GM21576 (cell line): ENCODE measurements at regions not wholly inside any gene's neighbourhood (a gene's known extent, or its start where the extent isn't known, plus 50 kb on each side); places are given as distances from the start of the nearest gene placed in this dataset.
"Not testable (repeated sequence)": the region's sequence is repeated elsewhere in the genome, so short reads cannot be mapped to it uniquely, and the experiment has no call there.

Source experiments
- ATAC-seq: cut with Tn5 transposase; IDR thresholded peaks from one replicate; pipeline ENCODE4 v1.9.1; 2021; ENCODE audit warnings: mild to moderate bottlenecking, moderate library complexity; ENCODE audit not compliant: unreplicated experiment

DNA sequence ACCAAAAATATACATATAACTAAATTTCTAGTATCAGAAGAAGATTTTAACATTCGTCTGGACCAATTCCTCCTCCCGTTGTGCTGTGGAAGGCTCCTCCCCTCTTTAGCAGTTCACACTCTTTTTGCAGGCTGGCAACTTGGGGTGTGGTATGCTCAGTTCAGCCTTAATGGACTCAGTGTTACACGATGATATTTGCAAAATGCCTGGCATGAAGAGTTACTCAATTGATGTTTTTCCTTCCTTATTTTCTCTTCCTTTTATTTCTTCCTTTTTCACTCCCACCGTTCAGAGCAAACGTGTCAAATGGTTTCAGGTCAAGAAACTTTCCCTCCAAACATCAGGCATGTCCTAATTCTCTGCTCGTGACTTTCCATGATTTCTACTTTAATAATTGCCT lies 248.3 kb downstream of the PHF14 start:
- ATAC-seq: no peak

DNA sequence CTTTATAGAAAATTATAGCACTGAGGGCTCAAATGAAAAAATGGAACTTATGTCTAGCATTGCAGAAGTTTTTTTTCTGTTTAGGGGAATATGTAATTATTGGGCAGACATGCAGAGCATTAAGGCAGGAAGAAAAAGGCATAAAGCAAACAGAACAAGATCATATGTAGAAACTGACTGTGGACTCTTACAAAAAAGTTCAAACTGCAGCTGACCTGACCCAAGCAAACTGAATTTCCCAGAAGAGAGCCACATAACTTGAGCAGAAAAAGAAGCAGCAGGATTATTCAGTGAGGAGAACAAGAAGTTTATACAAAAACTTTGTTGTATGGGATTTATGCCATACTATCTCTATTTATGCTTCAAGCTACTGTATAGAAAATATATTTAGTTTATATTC lies 250.9 kb downstream of the PHF14 start:
- no peak for ATAC-seq

DNA sequence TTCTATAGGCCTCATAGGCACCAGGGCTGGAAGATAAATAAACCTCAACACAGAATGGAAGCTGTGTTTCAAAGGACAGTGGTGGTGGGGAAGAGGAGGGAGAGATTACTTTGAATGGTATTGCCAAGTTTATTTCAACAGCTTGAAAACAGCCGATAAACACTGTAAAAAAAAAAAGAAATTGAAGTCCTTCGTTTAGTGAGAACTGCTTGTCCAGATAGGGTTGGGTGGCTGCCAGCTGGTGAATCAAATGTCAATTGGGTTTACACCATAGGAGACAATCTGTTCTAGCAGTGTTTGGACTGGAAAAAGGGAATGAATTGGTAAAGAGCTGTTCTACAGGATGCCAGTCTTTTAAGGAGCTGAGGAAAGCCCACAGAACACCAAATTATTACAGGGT lies 254.8 kb downstream of the PHF14 start:
- no peak for ATAC-seq

DNA sequence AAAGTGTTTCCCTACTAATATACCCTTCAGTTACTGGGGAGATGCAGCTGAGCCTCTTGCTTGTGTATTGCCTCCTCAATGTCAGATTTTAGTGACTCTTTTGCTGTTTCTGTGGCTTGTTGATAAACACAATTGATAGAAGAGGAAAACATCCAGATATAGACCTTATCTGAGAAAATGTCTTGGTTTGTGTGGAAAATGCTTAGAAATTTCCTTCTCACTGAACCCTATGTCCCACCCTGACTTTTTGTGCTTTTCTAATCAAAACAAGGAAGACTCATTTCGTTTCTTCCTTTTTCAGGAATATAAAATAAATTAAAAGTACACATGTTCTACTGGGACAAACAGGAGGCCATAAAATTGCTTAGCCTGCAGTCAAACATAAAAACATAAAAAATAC lies 257.5 kb downstream of the PHF14 start:
- no peak for ATAC-seq

DNA sequence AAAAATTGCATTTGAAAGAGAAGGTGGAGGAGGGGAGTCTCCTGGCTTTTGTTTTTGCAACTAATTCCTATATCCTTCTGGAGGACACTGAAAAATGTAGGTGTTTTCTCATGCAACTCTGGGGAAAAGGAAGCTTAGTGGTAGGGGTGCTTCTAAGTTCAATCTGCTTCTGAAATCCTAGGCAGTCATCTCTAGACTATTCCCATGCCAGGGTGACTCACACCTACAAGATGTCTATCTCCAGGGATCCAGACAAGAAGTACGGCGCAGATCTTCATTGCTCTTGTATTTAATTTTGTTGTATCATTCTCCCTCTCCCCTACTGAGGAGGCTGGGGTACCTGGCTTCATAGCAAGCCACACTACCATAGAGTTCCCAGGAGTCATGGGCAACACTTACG lies 258.8 kb downstream of the PHF14 start:
- no peak for ATAC-seq

DNA sequence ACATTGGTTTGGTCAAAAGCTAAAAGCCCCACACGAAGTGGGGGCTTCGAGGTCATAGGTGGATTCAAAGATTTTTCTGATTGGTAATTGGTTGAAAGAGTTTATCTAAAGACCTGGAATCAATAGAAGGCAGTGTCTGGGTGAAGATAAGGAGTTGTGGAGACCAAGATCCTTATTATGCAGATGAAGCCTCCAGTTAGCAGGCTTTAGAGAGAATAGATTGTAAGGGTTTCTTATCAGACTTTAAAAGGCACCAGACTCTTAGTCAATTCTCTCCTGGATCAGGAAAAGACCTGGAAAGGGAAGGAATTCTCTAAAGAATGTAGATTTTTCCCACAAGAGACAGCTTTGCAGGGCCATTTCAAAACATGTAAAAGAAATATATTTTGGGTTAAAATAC lies 260.2 kb downstream of the PHF14 start:
- ATAC-seq: no peak

DNA sequence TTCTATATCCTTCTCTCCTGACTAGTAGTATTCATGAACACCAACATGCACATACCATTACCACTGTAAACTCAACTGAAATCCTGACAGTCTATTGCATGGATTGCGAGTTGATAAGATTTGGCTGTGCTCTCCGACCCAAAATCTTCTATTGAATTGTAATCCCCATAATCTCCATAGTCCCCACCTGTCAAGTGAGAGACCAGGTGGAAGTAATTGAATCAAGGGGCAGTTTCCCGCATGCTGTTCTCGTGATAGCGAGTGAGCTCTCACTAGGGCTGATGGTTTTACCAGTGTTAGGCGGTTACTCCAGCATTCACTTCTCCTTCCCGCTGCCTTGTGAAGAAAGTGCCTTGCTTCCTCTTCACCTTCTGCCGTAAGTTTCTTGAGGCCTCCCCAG lies 261.8 kb downstream of the PHF14 start:
- ATAC-seq: no peak

DNA sequence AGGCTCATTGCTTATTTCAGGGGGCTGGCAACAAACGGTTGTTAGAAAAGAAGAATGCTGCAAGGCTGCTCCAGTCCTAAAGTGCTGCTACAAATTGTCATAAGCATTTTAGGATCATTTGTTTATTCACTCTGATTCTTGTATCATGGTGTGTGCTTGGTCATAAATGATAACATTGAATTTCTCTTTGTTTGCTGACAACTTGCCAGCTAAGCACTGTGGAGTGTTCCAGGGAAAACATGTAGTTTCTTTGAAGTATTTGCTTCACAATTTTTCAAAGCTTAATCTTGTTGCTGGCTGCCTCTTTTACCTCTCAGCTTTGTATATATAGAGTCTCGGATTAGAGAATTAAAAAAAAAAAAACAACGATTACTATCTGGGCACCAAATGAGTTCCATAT lies 263.0 kb downstream of the PHF14 start:
- ATAC-seq: no peak

DNA sequence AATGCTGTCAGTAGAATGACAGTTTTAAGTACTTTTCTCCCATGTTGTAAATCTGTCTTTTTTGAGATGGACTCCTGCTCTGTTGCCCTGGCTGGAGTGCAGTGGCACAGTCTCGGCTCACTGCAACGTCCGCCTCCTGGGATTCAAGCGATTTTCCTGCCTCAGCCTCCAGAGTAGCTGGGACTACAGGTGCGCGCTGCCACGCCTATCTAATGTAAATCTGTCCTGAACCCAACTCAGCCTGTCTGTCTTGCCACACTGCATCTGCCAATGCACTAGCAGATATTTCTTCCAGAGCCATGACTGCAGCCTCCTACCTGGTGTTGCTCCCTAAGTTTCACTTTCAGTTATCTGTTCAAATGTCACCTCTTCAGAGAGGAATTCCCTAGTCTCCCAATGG lies 264.1 kb downstream of the PHF14 start:
- ATAC-seq: no peak

DNA sequence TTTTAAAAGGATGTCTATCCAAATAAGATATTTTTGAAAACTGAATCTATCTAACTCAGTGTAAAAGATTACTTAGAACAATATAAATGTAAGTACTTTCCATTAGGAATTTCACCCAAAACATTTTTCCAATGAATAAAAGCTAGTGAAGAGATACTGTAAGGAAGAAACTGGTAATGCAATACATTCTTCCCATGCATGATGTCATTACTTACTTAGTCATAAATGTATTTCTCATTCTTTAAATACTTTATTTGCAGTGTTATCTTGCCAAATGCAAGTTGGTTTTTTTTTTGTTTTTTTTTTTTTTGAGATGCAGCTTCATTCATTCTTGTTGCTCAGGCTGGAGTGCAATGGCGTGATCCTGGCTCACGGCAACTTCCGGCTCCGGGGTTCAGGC lies 265.6 kb downstream of the PHF14 start:
- no peak for ATAC-seq

DNA sequence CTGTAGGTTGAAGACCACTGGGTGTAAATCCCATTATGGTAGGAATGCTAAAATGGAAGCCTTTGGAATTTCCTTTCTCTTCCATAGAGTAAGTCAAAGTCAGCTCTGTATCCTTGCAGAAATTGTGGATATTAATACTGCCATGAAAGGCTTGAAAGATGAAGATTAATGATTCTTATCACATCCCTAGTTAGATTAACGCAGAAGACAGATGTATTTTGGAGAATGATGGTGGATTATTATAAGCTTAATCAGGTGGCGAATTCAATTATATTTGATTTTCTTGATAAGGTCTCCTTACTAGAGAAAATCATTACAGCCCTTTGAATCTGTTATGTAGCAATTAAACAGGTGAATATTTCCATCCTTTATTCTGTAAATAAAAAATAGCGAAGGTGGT lies 270.1 kb downstream of the PHF14 start:
- no peak for ATAC-seq

DNA sequence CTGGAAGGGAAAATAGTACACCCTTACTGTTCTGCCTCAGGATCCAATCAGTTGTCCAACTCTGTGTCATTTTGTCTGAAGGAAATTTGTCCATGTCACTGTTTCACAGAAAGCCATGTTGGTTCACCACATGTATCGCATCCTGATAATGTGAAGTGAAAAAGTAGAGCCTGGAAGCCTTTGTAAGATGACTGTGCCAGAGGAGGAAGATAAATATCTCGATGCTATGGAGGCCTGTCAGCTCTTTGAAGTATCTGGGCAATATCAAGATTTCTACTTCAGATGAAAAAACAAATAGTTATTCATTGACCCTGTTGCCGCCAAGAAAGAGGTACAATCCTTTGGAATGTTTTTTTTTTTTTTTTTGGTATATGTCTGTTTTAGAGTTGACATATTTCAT lies 270.5 kb downstream of the PHF14 start:
- no peak for ATAC-seq

DNA sequence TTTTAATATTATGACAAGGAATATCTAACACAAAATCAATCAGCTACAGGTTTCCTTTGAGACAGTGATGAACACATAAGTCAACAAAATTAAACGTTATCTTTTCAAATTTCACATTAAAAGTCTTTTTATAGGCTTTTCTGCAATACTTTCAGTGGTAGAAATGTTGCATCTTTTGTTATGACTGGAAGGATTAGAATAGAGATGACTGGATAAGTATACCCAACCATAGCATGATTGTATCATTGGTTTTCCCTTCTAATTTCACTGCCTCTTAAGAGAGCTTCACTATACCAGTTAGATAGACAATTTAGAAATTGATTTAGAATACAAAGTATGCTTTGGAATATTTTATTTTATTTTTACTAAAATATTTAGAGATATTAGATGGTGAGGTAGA lies 273.9 kb downstream of the PHF14 start:
- ATAC-seq: no peak

DNA sequence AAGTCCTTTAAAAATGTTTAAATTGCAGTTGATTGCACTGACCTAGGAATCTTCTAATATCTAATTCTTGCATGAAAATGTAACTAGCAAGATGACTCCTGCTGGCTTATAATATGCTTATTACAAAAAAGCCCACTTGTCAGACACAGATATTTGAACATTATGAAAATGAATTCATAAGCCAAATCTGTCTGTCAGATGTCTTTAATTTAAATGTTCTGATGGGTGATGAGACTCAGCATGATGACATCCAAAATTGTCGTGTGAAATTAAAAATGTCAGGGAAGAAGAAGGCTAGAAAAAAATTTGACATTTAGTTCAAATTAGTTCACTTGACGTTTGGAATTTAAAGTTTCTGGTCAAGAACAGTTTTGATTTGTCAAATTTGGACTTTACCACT lies 277.8 kb downstream of the PHF14 start:
- no peak for ATAC-seq

DNA sequence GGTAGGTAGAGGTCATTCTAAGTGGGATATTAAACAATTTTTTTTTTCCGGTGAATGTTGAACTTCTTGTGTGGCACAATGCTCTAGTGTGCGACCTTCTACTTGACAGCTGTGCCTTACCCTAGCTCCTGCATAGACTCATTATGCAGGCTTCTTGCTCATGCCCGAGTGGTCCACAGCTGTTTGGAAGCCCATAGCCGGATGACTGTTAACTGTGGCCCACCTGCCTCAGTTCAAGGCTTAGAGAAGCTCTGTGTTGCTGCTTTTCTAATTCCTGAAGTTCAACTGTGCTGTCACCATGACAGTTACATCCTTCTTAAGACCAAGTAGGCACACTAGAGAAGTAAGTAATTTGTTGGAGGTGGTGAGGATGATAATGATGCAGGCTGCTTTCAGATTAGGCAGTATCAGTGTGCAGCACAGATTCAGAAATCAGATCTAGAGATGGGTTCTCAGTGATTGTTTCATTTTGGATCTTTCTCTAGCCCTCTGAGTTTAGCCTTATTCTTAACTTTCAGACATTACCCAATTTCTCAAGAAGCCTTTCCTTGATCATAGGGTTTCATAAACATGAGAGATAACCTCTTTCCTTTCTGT lies 278.4 kb downstream of the PHF14 start:
- no peak for ATAC-seq

DNA sequence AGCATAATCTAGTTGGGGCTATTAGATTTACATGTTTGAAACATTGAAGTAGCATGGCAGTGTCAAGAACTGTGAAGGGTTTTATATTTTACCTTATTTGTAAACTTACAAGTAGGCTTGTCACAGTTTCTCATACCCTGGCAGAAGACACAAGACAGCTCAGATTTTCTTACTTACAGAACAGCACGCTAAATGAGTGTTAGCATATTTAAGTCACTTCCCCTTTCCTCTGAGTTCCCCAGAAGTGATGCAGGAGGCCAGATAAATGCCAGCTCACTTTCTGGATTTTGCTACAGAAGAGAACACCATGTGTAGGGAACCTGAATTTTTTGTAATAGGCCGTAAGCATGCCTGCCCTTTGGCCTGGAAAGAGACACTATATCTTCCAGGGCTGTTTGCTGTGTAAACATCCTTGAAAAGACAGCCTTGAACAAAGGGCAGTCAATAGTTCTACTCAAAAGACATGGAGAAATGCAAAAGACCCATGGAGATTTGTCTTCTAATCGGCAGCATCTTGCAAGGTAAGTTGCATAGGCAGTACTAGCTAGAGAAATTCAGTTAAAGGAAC lies 279.1 kb downstream of the PHF14 start:
- no peak for ATAC-seq

DNA sequence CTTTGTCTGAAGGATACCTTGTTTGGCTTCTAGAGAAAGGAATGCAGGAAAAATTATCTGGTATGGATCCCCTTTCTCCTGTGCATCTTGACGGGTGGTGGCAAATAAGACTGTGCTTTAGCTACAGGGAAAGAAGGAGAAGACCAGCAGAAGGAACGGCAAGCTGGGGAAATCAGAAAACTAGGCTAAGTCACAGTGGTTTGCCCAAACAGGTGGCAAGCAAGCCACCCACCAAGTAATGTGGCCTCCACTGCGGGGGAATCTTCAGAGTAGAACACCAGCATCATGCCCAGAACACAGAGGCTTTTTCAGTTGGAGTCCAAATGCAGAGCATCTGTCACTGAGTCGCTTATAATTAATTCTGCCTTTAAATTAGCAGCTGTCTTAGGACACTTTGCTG lies 282.8 kb downstream of the PHF14 start:
- no peak for ATAC-seq

DNA sequence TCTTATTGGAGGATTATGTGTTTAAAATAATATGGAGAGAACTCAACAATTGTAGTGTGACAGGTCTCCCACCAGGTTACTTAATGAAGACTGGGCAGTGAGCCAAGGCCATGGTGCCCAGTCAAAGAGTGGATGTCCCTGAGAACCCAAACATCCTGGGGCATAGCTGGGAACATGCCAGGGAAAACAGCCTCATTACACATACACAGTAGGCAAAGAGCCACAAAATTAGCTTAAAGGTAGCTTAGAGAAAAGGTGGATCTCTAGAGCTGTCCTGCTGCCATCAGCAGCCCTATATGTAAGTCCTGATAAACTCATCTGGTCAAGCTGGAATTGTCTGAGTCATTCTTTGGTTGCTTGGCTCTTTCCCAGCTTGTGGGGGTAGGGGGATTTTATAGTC lies 287.8 kb downstream of the PHF14 start:
- no peak for ATAC-seq

DNA sequence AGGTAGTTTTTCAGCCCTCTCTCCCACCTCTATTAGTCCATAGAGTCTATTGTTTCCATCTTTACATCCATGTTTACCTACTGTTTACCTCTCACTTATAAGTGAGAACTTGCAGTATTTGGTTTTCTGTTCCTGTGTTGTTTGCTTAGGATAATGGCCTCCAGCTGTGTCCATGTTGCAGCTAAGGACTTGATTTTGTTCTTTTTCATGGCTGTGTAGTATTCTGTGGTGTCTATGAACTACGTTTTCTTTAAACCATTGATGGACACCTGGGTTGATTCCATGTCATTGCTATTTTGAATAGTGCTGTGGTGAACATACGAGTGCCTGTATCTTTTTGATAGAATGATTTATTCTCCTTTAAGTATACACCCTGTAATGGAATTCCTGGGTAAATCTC lies 292.4 kb downstream of the PHF14 start:
- ATAC-seq: no peak

DNA sequence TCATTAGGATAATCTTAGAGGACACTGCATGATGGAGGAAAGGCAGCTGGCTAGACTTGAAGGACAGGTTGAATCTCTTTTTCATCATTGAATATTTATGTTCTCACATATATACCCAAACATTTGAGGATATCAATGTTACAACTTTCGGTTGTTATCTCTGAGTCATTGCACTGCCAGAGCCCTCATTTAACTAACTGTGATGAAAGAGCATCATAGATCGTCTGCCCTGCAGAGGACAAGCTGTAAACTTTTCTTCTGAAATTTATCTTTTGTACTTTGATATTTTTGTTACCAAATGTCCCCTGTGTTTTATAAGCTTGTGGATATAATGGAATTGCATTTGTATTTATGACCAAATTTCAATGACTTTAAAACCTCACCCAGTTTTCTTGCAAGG lies 298.7 kb downstream of the PHF14 start:
- no peak for ATAC-seq

DNA sequence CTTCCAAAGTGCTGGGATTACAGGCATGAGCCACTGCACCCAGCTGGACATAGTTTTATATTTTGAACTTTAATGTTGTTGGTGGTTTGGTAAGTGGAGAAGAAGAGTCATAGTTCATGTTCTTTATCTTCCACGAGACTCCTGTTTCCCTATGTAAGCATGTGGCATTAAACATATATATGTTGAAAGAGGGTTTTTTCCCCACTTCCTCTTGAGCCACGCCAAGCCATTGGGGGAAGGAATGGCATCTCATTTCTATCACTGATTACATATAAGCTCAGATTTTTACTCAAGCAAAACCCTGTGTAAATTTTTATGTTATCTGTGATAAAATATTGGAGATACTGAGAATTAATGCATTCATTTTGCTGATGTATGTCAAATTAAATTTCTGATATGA lies 300.4 kb downstream of the PHF14 start:
- no peak for ATAC-seq

DNA sequence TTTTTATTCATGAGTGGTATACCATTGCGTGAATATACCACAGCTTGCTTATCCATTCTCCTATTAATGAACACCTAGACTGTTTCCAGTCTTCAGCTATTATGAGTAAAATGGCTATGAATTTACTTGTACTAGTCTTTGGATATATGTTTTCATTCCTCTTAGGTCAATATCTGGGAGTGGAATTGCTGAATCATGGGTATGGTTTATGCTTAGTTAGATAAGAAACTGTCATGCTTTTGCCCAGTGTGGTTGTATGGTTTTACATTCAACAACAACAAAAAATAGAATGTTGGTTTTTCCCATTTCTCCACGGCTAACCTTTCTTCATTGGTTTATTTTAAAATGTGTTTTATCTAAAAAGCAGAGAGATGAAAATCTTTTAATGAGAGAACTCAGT lies 308.3 kb downstream of the PHF14 start:
- no peak for ATAC-seq

DNA sequence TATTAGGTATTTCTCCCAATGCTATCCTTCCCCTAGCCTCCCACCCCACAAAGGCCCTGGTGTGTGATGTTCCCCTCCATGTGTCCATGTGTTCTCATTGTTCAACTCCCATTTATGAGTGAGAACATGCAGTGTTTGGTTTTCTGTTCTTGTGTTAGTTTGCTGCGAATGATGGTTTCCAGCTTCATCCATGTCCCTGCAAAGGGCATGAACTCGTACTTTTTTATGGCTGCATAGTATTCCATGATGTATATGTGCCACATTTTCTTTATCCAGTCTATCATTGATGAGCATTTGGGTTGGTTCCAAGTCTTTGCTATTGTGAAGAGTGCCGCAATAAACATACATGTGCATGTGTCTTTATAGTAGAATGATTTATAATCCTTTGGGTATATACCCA lies 309.9 kb downstream of the PHF14 start:
- ATAC-seq: not testable (repeated sequence)
